ENCODE measurements at regions not wholly inside any gene's neighbourhood (a gene's known extent, or its start where the extent isn't known, plus 50 kb on each side); places are given as distances from the start of the nearest gene placed in this dataset.

GRCh38 chr5:173719731-173720082, 103.3 kb upstream of the BOD1 start:
- DNase-seq (ENCODE audit: low read depth): no peak

DNA sequence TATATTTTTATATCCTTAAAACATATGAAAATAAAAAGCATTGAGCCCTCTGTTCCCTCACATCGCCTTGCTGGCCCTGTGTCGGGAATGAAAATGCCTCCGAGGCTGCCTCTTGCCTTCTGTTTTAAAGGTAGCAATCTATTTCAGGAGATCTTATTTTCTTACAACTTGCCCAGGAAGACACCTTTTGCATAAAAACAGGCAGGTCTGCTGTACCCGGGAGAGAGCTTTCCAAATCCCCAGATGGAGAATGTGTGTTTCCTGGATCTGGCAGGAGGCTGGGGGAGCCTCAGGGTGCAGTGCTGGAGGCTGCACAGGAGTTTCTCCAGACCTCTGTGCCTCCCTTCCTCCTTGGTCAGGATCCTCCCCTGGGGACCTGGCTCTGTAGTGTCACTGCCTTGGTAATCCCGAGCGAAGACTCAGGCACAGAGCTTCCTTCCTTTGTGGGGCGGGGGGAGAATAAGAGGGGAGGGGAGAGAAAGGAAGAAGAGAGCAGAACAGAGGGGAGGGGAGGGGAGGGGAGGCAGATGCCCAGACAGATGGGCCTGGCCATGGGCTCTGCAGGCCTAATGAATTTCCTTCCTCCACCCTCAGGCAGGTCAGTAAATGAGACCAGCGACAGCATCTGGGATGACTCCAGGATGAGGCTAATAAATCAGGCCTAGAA, 104.0 kb upstream of the BOD1 start:
- DNase-seq (ENCODE audit: low read depth): no peak

DNA sequence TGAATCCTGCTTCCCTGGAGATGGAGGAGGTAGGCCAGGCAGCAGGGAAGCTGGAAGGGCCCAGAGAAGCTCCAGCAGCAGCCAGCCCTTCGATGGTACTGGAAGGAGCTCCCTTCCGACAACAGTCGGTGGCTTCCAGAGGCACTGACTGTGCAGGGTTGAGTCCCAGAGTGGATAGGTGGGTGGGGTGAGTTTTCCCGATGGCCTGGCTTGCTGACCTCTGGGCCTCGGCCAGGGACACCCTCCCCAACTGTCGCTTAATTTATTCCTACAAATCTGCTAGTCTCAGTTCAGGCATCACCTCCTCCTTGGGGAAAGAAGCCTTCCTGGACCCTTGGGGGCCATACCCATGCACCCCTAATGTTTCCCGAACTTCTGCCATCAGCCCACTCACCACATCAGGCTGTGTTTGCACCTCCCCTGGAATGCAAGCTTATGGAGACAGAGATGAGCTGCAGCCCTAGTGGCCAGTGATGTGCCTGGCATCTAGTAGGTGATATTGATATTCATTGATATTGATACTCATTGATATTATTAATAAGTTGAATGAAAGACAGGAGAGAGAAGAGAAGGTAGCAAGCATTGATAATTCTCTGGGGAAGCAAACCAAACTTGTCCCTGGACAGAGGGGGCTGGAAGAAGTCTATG, 104.6 kb upstream of the BOD1 start:
- DNase-seq (ENCODE audit: low read depth): no peak

DNA sequence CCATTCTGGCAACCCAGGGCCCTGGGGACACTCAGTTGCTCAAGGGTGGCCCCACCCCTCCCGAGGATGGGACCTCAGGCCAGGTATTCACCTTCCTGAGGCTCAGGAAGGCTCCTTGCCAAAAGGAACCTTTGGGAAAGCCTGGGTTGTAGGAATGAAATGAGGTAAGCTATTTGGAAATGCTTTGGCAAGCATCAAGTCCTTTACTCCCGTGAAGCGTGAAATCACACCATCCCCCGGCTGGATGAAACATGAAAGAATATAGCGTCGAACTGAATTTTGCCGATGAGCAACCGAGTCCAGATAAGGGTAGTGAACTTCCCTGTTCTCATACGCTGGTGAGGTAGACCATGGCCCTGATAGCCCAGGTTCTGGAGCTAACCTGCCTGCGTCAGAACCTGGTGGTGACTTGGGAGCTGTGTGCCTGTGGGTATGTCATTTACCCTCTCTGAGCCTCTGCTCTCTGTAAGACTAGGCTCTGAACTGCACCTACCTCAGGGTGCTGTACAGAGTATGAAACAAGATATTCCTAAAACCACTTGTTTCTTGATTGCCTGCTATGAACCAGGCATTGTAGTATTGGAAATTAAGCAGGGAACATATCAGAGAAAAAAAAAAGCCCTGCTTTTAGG, 105.3 kb upstream of the BOD1 start:
- DNase-seq (ENCODE audit: low read depth): no peak

- DNase-seq (ENCODE audit: low read depth): no peak
Observed at GRCh38 chr5:173726846-173727557, 110.6 kb upstream of the BOD1 start.

GRCh38 chr5:173727839-173728778, 111.7 kb upstream of the BOD1 start:
- DNase-seq (ENCODE audit: low read depth): no peak

DNA sequence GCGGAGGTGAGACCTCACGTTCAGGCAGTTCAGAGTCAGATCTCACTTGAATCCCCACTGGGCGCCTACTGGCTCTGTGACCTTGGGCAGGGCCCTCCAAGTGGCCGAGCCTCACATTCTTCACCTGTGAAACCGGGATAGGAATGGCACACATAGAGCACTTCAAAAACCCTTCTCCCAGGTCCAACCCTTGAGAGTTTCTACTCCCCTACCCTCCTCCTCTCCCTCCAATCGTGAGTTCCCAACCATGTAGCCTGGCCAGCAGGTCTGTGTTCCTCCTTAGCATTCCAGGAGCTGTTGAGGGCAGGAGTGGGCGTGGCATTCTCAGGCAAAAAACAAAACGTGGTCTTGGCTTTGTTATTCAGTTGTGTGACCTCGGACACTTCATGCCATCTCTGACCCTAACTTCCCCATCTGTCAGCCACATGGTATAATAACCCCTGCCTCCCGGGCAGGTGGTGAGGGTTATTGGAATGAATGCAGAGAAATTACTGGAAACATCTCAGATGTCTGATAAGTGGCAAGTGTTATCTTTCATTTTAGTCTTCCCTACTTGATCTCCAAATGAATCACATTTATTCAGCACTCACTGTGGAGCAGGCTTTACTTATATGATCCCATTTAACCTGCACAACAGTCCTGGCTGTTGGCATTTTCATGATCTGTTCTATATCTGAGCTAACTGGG, 112.8 kb upstream of the BOD1 start:
- DNase-seq (ENCODE audit: low read depth): no peak

DNA sequence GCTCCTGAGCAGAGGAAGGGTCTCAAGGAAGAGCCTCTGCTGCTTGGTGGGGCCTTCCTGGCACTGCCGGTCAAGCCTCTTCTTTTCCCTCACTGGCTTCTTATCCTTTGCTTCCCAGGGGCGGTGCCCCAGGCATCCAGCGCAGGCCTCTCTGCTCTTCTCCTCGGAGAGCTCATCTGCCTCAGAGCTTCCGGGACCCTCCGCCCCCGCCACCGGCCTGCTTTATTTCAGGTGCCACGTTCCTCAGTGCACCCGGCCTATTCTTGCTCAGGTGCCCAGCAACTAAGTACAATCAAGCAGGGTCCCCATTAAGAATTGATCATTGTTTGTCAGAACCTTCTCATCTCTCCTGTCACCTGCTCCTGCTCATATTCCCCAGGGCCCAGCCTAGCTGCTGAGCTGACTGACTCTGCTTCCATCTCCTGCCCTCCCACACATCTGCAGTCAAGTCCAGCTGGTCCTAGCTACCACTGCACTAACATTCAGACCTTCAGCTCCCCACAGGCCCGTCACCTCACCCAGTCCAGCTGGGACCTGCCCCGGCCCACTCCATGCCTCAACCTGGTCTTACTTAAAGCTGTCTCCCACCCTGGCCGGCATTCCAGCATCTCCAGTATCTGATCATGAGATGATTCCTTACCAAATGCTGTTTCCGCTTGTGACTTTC, 114.3 kb upstream of the BOD1 start:
- no peak for DNase-seq (ENCODE audit: low read depth)

DNA sequence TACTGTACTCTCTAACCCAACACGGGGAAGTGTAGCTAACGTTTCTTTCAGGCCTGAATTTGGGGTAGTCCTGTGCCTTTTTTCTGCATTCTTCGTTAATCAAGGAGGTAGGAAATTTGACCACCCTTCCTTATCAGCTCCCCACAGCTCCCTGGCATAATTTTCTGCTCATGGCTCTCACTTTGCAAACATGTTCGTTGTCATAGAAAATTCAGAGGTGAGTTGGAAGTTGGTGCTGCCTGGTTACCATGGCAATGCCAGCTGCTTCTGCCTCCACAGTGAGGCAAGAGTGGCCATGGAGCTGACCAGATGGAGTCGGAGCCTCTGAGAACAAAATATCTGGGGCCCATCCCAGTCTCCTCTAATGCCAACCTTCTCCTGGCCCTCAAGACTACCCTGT, 116.6 kb upstream of the BOD1 start:
- no peak for DNase-seq (ENCODE audit: low read depth)

DNA sequence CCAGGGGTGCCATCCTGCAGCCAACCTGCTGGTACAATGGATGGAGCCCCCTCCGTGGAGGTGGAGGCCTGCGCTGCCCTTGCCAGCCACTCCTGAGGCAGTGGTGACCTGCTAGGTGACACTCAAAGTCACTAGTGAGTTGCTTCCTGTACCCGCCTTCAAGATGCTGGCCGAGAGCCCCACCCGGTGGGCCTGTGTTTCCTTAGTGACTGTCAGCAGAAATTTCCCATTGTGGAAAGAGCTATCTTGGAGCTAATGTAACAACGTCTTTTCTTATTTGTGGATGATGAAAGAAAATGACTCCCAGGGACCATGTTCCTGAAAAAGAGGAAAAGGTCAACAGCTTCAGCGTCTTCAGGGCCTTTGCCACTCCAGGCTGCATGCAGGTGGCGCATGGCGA, 117.0 kb upstream of the BOD1 start:
- no peak for DNase-seq (ENCODE audit: low read depth)

- DNase-seq (ENCODE audit: low read depth): no peak
Observed at GRCh38 chr5:173733831-173734501, 117.5 kb upstream of the BOD1 start.

DNA sequence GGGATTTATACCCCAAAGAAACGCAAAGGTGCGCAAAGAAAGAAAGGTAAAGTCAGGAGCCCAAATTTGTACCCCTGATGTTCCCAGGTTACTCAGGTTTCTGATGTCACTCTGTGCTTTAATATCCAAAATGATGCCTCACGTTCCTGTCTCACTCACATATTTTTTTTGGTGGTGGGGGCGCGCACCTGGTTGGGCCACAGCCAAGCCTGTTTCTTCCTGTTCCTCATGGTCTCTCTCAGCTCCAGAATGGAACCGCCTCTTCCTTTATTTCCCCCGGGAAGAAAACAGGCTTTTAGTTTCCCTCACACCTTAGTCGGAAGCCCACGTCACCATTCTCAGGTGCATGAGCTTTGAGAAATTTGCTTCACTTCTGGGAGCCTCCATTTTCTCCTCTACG, 118.3 kb upstream of the BOD1 start:
- no peak for DNase-seq (ENCODE audit: low read depth)

DNA sequence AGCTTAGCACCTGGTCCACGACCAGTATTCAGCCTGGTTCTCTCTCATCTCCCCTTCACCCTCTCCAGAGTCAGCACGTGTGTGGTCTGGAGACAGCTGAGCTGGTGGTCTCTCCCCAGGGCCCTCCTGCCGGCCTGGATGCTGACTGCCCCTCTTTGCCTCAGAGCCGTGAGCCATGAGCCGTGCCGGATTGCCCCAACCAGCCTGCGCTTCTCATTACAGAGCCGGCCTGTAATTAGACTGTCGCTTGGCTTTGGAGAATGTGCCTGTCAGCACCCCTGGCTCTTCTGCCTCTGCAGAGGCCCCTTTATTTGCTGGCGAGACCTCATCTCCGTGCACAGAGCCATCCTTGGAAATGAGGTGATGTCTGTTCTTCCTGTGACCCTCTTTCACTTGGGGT, 118.7 kb upstream of the BOD1 start:
- no peak for DNase-seq (ENCODE audit: low read depth)

- no peak for DNase-seq (ENCODE audit: low read depth)
Observed at GRCh38 chr5:173735691-173736090, 119.2 kb upstream of the BOD1 start.

DNA sequence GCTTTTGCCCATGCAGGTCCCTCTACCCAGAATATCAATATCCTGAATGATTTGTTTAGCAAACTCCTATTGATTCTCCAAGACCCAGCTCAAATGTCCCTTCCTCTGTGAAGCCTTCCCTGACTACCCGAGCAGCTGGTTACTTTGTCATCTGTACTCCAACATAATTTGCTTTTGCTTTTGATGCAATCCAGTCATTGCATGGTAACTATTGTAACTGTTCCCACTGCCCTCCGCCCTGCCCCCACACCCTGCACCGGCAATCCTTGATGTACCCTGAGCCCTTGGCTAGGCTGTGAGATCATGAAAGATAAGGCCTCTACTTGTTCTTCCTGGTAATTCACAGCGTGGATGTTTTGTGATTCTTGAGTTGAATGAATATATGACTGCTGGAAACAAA, 119.9 kb upstream of the BOD1 start:
- DNase-seq (ENCODE audit: low read depth): no peak

- no peak for DNase-seq (ENCODE audit: low read depth)
Observed at GRCh38 chr5:173736923-173737412, 120.5 kb upstream of the BOD1 start.

GRCh38 chr5:173739741-173740140, 123.3 kb upstream of the BOD1 start:
- DNase-seq (ENCODE audit: low read depth): no peak

- no peak for DNase-seq (ENCODE audit: low read depth)
Observed at GRCh38 chr5:173740400-173740799, 124.0 kb upstream of the BOD1 start.

DNA sequence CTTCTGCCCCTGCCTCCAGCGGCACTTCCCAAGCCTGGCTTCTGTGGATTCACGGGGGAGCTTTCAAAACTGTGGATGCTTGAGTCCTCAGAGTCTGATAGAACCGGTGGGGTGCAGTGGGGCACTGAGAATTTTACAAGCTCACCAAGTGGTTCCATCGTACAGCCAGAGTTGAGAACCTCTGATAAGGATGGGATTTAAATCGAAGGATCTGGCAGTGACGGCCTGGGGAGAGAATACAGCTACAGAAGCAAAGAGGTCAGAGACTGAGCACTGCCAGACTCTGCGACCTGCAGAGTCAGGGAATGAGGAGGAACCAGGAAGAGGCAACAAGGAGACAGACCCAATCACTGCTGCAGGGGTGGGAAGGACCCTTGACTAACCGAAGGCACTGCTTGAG, 124.6 kb upstream of the BOD1 start:
- no peak for DNase-seq (ENCODE audit: low read depth)

Measured in GM04503 (cell line).